GM20000 (cell line): ENCODE measurements at regions not wholly inside any gene's neighbourhood (a gene's known extent, or its start where the extent isn't known, plus 50 kb on each side); places are given as distances from the start of the nearest gene placed in this dataset.

ENCODE experiments used
- DNase-seq: peaks from one replicate; pipeline ENCODE4 v3.0.0; 2012; ENCODE audit warnings: low spot score
- TF ChIP-seq, protein P1 (sequence below): IDR thresholded peaks from 2 replicates; pipeline ENCODE4 v1.5.1; 2012; ENCODE audit warnings: mild to moderate bottlenecking, control low read depth; ENCODE audit errors: extremely low read depth, missing control alignments

DNA sequence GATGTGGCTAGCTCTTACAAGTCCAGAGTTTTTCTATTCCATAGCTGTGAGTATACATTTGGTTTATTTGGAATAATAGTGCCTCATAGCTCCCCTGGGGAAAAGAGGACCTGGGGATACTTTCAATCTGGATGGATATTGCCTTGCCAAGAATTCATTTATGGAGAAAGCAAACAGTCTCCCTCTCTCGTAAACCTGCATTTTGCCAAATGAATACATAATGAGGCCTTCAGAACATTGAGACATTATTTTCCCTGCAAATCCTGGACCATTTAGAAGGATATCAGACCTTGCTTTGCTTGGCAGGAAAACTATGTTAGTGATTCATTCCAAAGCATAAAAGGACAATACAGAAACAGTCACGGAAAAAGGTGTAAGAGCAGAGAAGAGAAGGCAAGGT, 569.6 kb upstream of the BRINP1 start:
- DNase-seq, result no peak
- TF ChIP-seq, protein P1, sequence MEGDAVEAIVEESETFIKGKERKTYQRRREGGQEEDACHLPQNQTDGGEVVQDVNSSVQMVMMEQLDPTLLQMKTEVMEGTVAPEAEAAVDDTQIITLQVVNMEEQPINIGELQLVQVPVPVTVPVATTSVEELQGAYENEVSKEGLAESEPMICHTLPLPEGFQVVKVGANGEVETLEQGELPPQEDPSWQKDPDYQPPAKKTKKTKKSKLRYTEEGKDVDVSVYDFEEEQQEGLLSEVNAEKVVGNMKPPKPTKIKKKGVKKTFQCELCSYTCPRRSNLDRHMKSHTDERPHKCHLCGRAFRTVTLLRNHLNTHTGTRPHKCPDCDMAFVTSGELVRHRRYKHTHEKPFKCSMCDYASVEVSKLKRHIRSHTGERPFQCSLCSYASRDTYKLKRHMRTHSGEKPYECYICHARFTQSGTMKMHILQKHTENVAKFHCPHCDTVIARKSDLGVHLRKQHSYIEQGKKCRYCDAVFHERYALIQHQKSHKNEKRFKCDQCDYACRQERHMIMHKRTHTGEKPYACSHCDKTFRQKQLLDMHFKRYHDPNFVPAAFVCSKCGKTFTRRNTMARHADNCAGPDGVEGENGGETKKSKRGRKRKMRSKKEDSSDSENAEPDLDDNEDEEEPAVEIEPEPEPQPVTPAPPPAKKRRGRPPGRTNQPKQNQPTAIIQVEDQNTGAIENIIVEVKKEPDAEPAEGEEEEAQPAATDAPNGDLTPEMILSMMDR, result no peak

DNA sequence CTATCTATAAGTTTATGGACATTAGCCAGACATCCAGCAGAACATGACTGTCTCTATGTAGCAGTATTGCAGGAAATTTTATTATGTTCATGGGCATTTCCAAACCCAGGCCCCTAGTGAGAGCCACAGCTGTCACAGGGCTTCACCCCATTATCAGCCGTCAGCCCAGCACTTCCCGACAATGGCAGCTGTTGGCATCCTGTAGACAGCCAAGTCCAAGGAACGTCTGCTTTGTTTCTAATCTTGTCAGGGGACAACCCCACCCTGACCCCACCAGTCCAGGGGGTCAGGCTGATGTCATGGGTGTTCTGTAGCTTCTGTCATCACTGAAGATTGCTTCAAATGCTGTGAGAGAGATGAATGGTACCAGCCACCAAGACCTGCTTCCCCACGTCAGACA, 565.3 kb upstream of the BRINP1 start:
- TF ChIP-seq, protein P1, result no peak
- no peak for DNase-seq

DNA sequence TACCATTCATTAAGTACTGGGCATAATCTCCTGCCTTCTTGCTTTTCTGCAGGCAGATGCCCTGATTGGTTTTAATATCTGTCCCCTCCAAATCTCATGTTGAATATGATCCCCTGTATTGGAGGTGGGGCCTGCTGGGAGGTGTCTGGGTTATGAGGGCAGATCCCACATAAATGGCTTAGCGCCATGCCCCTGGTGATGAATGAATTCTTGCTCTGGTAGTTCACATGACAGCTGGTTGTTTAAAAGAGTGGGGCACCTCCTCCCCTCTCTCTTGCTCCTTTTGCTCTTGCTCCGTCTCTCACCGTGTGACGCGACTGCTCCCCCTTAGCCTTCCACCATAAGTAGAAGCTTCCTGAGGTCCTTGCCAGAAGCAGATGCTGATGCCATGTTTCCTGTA, 564.0 kb upstream of the BRINP1 start:
- TF ChIP-seq, protein P1, result no peak

DNA sequence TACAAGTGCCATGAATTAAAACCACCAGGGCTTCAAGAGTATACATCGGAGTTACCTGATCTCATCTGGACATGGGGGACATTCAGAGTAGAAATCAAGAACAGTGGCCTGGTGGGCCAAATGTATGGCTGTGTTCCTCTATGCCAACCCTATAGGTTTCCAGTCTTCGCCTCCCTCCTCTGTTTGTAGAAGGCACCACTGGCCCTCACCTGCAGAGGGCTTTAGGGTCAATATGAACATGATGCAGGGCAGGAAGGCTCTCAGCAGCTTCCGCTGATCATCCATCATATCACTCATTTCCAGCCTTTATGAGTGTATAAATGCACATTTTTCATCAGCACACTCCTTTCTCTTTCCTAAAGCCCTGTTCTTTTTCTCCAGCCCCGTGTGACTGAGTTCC, 555.5 kb upstream of the BRINP1 start:
- DNase-seq, result no peak
- TF ChIP-seq, protein P1, result no peak

More for the DNA sequence above, 564.0 kb upstream of the BRINP1 start:
- no peak for DNase-seq

DNA sequence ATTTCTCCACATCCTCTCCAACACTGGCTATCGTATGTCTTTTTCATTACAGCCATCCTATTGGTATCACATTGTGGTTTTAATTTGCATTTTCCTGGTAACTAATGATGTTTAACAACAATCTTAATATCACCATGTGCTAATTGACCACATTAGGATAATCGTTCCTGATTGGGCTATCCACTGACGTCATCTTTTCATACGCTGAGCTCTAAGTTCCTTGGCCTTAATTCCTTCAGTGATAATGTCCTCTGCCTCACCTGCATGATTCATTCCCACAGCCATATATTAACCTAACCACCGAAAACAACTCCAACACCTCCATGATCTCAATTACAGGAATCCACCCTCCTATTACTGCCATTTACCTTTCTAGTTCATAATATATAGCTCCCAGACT, 547.9 kb upstream of the BRINP1 start:
- DNase-seq, result no peak
- TF ChIP-seq, protein P1, result no peak

DNA sequence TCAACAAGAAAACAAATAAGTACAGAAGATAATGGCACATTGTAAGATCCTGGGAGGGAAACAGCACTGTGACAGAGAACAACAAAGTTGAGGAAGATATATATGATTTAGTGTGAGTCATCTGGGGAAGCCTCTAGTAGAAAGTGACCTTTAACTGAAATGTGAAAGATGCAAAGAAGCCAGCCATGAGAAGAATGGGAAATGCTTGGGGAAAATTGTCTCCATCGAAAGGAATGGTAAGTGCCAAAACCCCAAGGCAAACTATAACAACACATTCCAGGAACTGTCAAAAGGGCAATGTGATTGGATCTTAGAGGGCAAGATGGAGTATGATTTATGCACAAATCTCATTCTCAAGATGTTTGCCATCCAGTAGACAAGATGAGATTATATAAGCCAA, 537.8 kb upstream of the BRINP1 start:
- no peak for DNase-seq
- TF ChIP-seq, protein P1, result no peak

DNA sequence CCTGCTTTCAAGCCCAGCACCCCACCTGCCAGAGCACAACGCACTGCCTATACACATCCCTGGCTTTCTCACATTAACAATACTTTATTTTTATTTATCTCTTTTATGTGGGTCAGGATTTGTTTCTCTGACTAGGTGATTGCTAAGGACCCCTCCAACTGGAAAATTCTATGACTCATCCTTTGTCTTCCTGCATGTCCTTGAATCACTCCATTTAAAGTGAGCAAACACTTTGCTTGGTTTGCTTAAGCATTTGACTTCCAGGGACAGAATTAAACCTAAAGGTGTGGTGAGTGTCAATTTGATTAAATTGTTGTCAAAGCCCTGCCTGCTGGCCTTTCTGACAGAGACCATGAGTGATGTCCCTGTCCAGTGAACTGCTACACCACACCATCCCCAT, 536.5 kb upstream of the BRINP1 start:
- TF ChIP-seq, protein P1, result no peak
- no peak for DNase-seq

DNA sequence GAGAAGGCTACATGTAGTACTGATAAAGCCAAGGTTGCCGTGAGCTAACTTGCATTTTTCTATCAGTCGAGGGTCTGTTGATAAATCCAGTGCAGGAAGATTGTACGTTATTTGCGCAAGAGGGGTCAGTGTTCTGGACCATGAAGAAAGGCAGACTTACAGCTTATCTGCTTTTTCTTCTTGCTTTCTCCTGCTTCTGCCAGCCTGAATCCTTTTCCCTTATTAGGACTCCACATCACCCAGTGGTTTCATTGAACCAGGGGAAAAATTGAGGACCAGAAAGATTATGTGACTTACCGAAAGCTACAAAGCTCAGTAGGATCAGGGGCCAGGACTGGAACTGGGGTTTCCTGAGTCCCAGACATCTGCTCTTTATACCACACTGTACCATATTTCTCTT, 534.6 kb upstream of the BRINP1 start:
- TF ChIP-seq, protein P1, result no peak

More for the DNA sequence above, 534.6 kb upstream of the BRINP1 start:
- no peak for DNase-seq
